ENCODE measurements at regions not wholly inside any gene's neighbourhood (a gene's known extent, or its start where the extent isn't known, plus 50 kb on each side); places are given as distances from the start of the nearest gene placed in this dataset.

- Histone ChIP-seq H3K9me3 (no peaks in the 10 kb centered on the region), H3K27ac (replicated peaks in 1 of 4) (no peak overlapping the region), H3K4me1 (no peaks in the 10 kb centered on the region), H3K27me3 (no peaks in the 10 kb centered on the region), H3K4me3 (no peak overlapping the region), H3K36me3 (no peaks in the 10 kb centered on the region)
- DNase-seq (ENCODE audit: extremely low spot score) = peak; percentile 17
- 92% methylated on average over 2 of the region's 2 CpGs for WGBS
- no peak for TF ChIP-seq CTCF (IDR thresholded peaks at IDR 0.05)
- no peak for TF ChIP-seq EP300 (IDR thresholded peaks at IDR 0.05)
- no peak for TF ChIP-seq POLR2A (IDR thresholded peaks at IDR 0.05; ENCODE audit: low read depth)
- no peak for TF ChIP-seq POLR2AphosphoS5 (IDR thresholded peaks at IDR 0.05)
- intact Hi-C loops (cut with DNase I) = no loop called here
Observed at GRCh38 chr2:7816944-7817343, 864.9 kb upstream of the ID2 start.

GRCh38 chr2:7819316-7819715 lies 862.5 kb upstream of the ID2 start:
- no peaks in the 10 kb centered on the region for H3K36me3 ChIP-seq
- H3K27ac ChIP-seq (replicated peaks in 1 of 4) = no peak overlapping the region
- DNase-seq (ENCODE audit: extremely low spot score) = no peak
- no peaks in the 10 kb centered on the region for H3K4me1 ChIP-seq
- TF ChIP-seq EP300 (IDR thresholded peaks at IDR 0.05) = no peak
- TF ChIP-seq POLR2AphosphoS5 (IDR thresholded peaks at IDR 0.05) = no peak
- TF ChIP-seq POLR2A (IDR thresholded peaks at IDR 0.05; ENCODE audit: low read depth) = no peak
- no peak for TF ChIP-seq CTCF (IDR thresholded peaks at IDR 0.05)
- no peaks in the 10 kb centered on the region for H3K9me3 ChIP-seq
- 91% methylated on average over 5 of the region's 5 CpGs for WGBS
- intact Hi-C loops (cut with DNase I) = no loop called here
- no peak overlapping the region for H3K4me3 ChIP-seq
- H3K27me3 ChIP-seq = no peaks in the 10 kb centered on the region

GRCh38 chr2:7819850-7820249 lies 862.0 kb upstream of the ID2 start:
- 88% methylated on average over 4 of the region's 4 CpGs for WGBS
- TF ChIP-seq POLR2A (IDR thresholded peaks at IDR 0.05; ENCODE audit: low read depth) = no peak
- no peak for TF ChIP-seq EP300 (IDR thresholded peaks at IDR 0.05)
- TF ChIP-seq POLR2AphosphoS5 (IDR thresholded peaks at IDR 0.05) = no peak
- TF ChIP-seq CTCF (IDR thresholded peaks at IDR 0.05) = no peak
- Histone ChIP-seq H3K36me3 (no peaks in the 10 kb centered on the region), H3K27ac (replicated peaks in 1 of 4) (no peak overlapping the region), H3K4me3 (no peak overlapping the region), H3K4me1 (no peaks in the 10 kb centered on the region), H3K27me3 (no peaks in the 10 kb centered on the region), H3K9me3 (no peaks in the 10 kb centered on the region)
- DNase-seq (ENCODE audit: extremely low spot score) = peak; percentile 79
- intact Hi-C loops (cut with DNase I) = no loop called here

- Histone ChIP-seq H3K4me3 (no peak overlapping the region), H3K4me1 (no peaks in the 10 kb centered on the region), H3K27ac (replicated peaks in 1 of 4) (no peak overlapping the region), H3K9me3 (no peaks in the 10 kb centered on the region), H3K36me3 (no peaks in the 10 kb centered on the region), H3K27me3 (no peaks in the 10 kb centered on the region)
- 94% methylated on average over 2 of the region's 2 CpGs for WGBS
- intact Hi-C loops (cut with DNase I) = no loop called here
- DNase-seq (ENCODE audit: extremely low spot score) = peak; percentile 68
- TF ChIP-seq POLR2AphosphoS5 (IDR thresholded peaks at IDR 0.05) = no peak
- TF ChIP-seq POLR2A (IDR thresholded peaks at IDR 0.05; ENCODE audit: low read depth) = no peak
- no peak for TF ChIP-seq EP300 (IDR thresholded peaks at IDR 0.05)
- TF ChIP-seq CTCF (IDR thresholded peaks at IDR 0.05) = no peak
Observed at GRCh38 chr2:7824211-7824610, 857.6 kb upstream of the ID2 start.

- TF ChIP-seq POLR2A (IDR thresholded peaks at IDR 0.05; ENCODE audit: low read depth) = no peak
- H3K27me3 ChIP-seq = no peaks in the 10 kb centered on the region
- no peaks in the 10 kb centered on the region for H3K4me1 ChIP-seq
- intact Hi-C loops (cut with DNase I) = no loop called here
- H3K36me3 ChIP-seq = no peaks in the 10 kb centered on the region
- H3K4me3 ChIP-seq = no peak overlapping the region
- 69% methylated on average over 9 of the region's 9 CpGs for WGBS
- peak; percentile 68 for DNase-seq (ENCODE audit: extremely low spot score)
- H3K9me3 ChIP-seq = no peaks in the 10 kb centered on the region
- no peak overlapping the region for H3K27ac ChIP-seq (replicated peaks in 1 of 4)
Observed at GRCh38 chr2:7825591-7826312, 856.1 kb upstream of the ID2 start.

Data from esophagus muscularis mucosa (tissue), 4 donors.